Activated CD4-positive, alpha-beta T cell treated with anti-CD3 and anti-CD28 coated beads, Interleukin-2, amount 50 U/mL, for 4 hours (primary cell): ENCODE measurements at regions not wholly inside any gene's neighbourhood (a gene's known extent, or its start where the extent isn't known, plus 50 kb on each side); places are given as distances from the start of the nearest gene placed in this dataset.

Experiments
- DNase-seq, 2 experiments: peaks; one replicate each; pipeline ENCODE4 v3.0.0-alpha.2; 2020

DNA sequence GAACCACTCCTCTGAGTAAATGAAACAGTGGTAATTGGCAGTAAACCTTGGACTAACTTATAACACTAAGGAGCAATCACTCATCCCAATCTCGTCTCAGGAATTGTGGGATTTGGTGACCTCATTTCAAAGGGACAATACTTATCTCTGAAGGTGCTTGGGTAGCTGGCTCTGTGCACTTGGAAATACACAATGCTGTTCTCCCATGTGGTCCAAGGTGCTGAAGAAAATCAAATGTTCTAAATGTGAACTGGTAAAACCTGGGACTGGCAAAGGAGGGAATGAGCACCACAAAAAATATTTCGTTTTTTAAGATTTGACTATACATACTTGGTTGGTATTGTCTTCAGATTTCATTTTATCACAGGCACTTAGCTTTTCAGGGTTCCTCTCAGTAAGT lies 1193.0 kb downstream of the SORCS1 start:
- DNase-seq, result no peak

DNA sequence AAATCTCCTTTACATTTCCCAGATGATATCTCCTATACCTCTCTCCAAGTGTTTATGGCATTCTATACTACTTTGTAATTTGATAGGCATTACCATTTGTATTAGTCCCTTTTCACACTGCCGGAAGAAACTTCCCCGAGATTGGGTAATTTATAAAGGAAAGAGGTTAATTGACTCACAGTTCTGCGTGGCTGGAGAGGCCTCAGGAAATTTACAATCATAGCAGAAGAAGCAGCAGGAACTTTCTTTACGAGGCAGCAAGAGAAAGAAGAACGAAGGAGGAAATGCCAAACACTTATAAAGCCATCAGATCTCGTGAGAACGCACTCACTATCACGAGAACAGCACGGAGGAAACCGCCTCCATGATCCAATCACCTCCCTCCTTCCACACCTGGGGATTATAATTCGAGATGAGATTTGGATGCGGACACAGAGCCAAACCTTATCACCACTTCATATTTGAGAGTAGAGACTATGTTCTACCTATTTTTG lies 1194.6 kb downstream of the SORCS1 start:
- no peak for DNase-seq

DNA sequence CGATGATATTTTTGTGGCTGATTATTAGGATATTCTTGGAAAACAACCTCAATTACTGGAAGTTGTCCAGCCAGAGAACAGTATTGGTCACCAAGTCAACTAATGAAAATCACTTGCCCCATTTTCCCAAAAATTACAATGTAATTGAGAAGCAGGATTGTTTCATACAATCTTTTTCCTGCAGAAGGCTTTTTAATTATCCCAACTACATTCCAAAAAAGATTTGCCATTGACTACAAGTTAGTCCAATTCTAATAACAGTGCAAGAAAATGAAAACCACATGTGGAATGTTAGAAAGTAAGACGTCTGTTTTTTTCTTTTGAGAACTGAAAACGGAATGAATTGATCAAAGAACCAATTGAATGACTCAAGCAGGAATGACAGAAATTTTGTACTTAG lies 1195.8 kb downstream of the SORCS1 start:
- no peak for DNase-seq

DNA sequence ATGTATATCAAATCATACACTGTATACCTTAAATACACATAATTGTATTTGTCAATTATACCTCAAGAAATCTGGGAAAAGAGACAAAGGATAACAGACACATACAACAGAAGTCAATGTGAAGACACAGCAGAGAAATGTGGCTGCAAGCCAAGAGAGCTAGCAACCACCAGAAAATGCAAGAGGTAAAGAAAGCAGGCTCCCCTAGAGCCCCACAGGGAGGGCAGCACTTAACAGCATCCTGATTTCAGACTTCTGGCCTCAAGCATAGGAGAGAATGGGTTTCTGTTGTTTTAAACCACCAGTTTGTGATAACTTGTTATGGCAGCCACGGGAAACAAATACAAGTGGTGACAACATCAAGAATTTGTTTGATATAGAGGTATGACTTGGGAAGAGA lies 1197.2 kb downstream of the SORCS1 start:
- no peak for DNase-seq

DNA sequence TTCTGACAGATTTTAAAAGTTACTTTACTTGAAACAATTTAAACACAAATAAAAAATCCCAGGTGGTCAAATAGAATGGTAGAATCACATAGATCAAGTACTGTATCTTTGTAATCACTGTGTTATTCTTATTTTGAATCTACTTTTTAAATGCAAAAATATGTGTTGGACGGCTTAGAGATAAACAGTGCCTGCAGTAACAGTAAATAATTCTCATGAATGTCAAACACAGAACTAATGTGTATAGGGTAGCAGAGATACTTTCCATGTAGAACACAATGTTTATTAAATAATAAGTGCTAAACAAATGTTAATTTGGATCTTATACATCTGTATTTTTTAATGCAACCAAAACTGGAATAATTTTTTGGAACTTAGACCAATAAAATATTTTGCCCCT lies 1199.4 kb downstream of the SORCS1 start:
- DNase-seq, result no peak

DNA sequence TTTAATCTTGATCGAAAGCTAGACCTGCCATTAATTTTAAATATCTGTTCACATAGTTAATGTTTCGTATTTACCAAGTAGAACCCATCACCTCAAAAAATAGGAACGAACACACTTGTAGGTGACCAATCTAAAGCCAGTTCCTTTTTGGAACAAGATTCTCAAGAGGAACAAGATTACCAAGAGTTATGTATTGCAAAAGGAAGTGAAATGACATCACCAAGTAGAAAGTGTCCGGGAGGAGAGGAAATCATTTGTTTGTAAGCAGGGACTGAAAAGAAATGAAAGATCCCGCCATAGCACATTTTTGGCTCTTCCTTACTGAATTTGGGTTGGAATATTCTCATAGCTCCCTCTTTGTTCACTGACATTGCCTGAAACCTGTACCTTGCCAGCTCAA lies 1200.5 kb downstream of the SORCS1 start:
- no peak for DNase-seq

DNA sequence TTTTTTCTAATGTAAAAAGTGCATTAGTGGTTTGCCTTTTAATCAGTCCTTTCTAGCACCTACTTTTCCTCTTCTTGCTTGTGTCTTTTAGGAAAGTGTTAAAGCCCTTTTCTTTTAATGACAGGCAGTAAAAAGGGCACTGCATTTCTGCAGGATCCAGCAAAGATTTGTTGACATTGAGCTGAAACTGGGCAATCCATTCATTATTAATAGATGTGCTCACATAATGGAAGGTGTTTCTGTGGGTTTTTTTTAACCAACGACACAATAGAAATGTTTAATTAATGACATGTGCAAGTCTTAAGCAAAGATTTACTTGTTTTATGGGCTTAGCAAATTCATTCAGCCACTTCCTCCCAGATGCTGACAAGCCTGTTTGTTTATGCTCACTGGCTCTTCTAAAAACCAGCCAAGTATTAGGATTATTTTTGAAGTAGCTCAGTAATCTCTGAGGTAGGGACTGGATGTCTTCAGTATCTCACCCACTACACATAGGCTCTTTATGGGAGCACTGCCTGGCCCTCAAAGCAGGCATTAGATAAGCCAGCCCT lies 1201.1 kb downstream of the SORCS1 start:
- DNase-seq, result no peak

DNA sequence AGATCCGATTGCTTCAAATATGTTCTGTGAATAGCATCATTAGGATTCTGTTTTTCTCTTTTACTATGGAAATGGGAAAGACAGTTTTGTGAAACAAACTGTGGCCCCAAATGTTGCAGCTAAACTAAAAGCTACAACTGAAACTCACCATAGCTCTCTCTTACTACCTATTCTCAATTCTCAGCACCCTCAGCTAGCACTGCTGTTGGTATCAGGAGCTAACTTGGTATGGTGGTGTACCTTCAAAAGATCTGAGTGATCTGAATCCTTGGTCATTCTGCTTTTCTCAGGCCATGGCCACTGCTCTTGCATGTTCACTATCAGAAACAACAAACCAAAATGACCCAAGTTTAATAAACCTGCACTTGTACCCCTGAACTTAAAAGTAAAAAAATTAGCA lies 1208.0 kb downstream of the SORCS1 start:
- DNase-seq, result no peak

DNA sequence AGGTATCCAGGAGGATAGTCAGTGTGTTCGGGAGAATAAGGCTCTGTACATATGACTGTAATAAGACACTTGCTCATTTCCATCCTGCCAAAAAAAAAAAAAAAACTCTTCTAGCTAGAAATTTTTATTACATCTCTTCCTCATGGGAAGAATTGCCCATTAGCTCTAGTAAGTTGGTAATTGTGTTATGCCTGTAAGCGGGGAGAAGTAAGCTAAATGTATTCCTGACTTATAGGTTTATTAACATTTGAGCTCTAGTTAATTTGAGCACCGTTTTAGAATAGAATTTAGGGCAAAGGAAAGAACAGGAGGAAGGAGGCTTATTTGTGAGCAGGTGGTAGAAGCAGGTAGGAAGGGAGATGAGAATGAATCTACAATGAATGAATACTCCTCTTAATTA lies 1210.6 kb downstream of the SORCS1 start:
- no peak for DNase-seq

DNA sequence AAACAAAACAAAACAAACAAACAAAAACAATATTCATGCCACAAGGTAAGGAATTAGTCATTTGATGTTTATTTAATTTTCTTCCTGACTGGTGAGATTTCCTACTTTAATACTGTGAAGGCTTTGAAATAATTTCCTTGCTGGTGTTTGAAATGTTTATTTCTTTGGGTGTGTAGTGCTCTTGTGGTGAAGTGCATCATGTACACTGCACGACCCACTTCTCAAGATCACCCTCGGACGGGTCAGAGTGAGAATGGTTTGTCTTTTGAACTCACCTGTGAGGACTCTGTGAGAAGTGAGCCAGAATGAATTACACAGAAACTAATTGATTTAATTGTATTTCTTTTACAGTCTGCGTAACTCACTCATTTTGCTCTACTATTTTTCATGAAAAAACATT lies 1211.5 kb downstream of the SORCS1 start:
- no peak for DNase-seq

DNA sequence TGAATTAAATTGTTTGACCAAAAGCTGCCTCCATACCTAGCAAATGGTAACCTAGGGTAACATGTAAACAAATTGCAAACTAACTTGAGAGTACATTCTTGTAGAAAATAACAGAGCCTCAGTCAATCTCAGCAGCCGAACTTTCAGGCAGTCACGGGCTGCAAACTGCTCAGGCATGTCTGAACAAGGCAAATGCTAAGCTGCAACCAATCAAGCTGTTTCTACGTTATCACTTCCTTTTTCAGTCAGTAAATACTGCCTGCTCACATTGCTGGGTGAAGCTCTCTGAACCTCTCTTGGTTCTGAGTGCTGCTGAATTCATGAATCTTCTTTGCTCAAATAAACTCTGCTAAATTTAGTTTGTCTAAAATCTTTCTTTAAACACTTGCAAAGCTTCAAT lies 1212.4 kb downstream of the SORCS1 start:
- no peak for DNase-seq

DNA sequence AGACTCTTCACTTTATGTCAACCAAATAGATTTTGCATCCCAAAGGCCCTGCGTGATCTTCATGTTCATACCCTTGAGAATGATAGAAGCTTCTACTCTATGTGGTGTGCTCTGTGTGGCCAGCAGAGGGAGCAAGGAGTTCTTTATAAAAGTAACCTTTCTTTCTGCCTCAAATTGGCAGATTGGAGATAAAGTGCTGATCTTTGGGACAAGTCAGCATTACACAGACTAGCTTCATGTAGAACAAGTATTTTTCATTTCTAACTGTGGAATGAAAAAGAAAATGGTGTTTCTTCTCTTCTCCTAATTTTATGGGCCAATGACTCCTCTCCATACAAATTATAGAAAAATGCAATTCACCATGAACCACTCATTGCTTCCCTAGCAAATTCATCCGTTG lies 1214.1 kb downstream of the SORCS1 start:
- peak in 1 of 2 experiments; percentile 1 for DNase-seq

DNA sequence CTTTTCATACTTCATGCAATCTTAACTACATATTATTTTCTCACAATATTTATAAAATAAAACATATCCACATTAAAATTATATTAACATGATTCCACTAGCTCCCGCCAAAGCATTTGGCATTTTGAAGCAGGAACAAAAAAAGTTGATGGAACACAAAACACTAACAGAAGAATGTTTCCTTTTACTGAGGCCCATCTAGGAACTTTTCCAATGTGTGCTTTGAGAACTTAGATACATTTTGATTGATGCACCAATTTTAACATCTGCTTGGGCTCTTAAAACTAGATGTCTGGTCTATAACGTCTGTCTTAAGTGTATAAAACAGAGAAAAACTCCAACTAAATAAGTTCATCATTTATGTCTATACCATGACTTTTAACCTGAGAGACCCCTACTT lies 1214.8 kb downstream of the SORCS1 start:
- no peak for DNase-seq

DNA sequence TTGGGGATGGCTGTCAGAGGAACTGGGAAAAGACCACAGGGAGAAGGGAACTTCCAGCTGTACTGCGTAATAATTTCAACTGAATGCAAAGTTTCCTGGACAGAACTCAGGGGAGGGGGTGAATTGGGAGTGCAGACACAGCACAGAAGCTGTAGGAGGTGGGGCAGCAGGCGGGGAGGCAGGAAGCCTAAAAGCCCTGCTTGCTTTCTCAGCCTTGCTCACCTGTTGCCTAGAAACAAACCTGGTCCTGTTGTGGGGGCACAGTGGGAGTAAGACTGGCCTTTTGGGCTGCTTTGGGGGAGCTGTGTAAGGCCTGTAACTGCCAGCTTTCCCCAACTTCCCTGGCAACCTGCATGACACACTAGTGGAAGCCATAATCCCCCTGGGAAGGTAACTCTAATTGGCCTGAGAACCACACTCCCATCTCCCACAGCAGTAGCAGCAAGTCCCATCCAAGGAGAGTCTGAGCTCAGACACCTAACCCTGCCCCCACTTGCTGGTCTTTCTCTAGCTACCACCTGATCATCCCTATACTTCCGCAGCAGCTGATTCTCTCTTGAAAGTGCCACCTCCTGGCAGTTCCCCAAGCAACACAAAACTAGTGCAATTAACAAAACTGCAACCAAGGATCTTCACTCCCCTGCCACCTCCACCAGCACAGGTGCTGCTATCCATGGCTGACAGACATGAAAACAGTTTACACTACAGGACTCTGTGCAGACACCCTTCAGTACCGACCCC lies 1239.3 kb downstream of the SORCS1 start:
- DNase-seq, result no peak

DNA sequence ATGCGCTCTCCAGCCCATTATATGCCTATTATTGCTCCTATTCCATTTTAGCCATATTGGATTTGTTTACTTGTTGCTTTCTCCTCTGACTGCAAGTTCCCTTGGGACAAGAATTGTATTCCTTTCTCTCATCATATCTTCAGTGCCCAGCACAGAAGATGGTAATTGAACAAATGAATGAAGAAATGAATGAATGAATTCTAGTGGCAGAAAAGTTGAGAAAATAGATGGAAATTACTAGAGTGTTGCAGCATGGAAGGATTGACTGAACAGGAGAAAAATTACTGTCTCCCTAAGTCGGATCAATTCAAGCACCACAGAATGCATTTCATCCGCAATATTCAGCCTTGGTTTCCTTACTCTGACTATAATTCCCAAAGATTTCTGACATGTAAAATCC lies 1243.2 kb downstream of the SORCS1 start:
- DNase-seq, result no peak

DNA sequence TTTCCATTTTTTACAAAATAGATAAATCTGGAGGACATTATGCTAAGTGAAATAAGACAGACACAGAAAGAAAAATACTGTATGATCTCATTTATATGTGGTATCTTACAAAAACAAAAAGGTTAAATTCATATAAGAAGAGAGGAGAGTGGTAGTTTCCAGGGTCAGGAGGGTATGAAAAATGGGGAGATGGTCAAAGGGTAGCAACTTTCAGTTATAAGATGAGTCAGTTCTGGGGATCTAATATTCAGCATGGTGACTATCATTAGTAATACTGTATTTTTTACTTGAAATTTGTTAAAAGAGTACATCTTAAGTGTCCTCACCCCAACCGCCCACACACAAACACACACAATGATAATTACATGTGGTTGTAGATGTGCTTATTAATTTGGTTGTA lies 1250.1 kb downstream of the SORCS1 start:
- no peak for DNase-seq

DNA sequence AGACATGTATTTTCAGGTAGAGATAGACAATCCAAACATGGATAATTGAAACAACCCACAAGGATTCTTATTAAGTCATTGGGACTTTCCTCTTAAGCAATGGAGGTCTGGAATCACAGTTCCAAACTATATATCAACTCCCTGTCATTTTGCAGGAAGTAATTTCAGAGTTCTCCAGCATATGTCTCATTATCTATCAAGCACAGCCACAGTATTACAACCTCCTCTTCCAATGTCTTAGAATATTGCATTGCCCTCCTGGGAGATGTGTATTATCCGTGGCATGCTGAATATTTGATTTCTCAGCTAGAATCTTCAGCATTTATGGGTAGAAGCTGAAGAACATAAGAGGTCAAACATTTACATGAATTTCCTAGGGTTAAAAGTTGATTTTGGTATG lies 1255.8 kb downstream of the SORCS1 start:
- no peak for DNase-seq

DNA sequence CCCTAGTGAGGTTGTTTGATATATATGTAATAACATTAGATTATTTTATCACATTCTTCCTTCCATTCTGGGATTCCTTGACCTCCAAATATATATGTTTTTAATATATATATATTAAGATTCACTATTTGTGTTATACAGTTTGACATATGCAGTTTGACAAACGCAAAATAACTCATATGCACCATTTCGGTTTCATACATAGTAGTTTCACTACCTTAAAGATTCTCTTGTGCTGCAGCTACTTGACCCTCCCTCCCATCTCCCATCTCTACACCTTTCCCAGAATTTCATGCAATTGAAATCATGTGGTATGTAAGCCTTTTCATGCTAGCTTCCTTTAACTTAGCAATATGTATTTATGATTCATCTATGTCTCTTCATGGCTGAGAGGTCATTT lies 1244.4 kb downstream of the SORCS3 start:
- no peak for DNase-seq

DNA sequence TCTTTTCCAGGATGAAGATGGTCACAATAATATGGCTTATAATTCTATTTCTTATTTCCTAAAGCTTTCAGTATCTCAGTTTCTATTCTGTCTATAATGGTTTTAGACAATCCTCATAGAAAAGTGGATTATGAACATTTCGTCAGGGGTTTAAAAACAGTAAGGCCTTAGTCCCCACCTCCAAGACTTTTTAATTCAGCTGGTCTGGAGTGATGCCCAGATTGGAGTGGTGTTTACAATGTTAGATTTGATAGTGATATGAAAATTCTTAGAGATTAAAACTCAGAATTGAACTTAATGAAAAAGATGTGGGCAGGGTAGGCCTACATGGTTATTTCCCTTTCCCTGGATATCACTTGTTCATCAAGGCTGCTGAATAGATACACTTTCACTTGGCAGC lies 1238.3 kb downstream of the SORCS3 start:
- DNase-seq, result no peak

DNA sequence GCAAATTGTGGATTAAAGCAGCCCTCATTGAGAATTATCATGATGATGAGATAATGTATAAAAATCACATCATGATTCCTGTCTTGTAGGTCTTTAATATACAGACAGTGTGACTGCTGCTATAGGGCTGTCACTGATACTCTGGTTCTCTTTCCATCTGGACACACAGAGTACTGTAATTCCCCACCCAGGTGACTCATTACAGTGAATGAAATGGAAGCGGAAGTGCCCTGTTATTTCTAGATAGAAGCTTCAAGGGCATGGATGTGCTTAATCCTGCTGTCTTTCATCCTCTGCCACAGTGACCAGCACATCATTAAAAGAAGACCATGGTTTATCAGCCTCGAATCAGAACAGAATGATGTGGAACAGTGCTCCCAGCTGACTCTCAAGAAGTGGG lies 1234.0 kb downstream of the SORCS3 start:
- no peak for DNase-seq

DNA sequence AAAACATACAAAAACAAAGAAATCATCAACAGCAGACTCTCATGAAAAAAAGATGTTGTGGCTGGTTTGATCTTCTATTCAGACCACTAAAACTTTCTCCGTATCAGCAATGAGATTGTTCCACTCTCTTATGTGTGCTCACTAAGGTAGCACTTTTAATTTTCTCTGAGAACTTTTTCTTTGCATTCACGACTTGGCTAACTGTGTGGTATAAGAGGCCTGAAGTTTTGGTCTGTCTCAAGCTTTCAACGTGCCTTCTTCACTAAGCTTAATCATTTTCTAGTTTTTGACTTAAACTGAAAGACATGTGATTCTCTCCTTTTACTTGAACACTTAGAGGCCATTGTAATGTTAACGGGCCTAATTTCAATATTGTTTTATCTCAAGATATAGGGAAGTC lies 1231.6 kb downstream of the SORCS3 start:
- DNase-seq, result no peak

DNA sequence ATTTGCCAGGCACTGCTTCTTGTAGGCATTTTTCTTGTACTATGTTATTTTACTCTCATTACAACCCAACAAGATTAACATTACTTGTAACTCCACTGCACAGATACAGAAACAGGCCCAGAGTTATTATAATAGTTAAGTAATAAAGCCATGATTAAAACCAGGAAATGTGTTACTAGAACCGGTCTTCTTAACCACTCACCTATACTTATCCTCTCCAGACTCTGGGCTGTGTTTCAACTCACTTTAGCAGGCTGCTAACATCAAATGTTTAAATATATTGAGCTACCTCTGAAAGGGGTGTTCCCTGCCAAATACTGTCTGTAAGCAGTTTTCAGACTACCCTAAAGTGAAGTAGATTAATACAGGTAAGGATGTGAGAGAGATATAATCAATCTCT lies 1227.8 kb downstream of the SORCS3 start:
- no peak for DNase-seq

DNA sequence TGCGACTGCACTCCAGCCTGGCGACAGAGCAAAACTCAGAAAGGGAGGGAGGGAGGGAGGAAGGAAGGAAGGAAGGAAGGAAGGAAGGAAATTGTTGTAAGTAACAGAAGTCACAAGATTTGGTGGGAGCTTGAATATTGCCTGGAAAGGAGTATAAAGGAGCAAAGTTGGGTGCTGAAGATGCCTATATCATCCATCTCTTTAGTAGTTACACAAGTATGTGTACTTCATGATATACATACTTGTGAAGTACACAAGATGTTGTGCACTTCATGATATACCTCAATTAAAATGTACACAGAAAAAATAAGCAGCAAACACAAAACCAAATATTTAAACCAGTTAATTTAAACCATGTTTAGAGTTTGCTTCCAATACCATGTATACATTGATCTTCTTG lies 1223.8 kb downstream of the SORCS3 start:
- DNase-seq, result no peak

DNA sequence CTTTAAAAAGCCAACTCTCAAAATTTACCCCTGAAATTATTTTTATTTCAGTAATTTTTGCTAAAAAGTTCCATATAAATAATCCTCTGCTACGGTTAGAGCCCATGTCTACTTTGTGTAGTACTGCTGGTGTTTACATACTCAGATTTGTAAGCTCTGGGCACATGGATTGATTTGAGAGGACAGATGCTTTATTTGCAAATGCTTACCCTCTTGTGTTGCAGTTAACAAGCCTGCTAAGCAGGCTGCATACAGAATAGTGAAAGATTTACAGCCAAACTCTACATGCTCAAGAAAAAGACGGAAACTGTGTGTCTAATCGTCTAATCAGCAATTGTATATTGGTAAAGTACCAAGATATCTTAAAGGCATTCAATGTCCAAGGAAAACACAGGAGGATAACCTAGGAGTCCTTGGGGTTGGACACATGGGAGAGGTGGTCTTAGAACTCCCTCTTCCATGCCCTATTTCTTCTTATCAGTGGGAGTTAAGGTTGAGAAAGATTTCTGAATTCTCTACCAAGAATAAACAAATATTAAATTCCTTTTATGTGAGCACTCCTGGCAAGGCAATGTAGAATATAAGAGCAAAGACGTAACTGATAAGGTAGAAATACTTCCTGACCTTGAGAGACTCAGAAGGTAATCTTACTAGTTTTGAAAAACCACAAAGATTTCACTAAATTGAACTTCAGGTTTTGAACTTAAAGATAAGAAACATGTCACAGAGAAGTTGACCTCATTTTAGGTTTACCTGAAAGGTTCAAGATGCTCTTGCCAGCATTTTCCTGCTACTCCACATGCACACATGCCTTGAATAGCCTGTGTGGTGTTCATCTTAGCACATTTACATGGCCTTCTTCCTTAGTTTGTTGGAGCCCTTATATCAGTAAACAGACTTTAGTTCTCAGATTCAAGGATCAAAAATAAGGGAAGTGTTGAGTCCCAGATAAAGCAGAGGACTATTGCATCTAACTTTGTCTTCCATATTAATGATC lies 1216.5 kb downstream of the SORCS3 start:
- DNase-seq, result no peak
